ENCODE measurements at regions not wholly inside any gene's neighbourhood (a gene's known extent, or its start where the extent isn't known, plus 50 kb on each side); places are given as distances from the start of the nearest gene placed in this dataset.

- Histone ChIP-seq H3K79me2 (ENCODE audit: low read length) (no peaks in the 10 kb centered on the region), H3K27me3 (ENCODE audit: low read depth, low read length) (no peaks in the 10 kb centered on the region), H3K4me3 (ENCODE audit: low read length) (no peak overlapping the region), H3K4me1 (ENCODE audit: low read length) (peaks cover 25% of the 10 kb centered on the region), H3K36me3 (replicated peaks; ENCODE audit: low read depth, low read length) (no peaks in the 10 kb centered on the region), H3K27ac (ENCODE audit: low read length) (no peak overlapping the region), H3K9me3 (ENCODE audit: insufficient read depth, low read length) (no peaks in the 10 kb centered on the region), H4K20me1 (ENCODE audit: insufficient read depth, low read length) (no peaks in the 10 kb centered on the region), H3K4me2 (ENCODE audit: low read length) (peak overlapping the region; percentile 44), H2AFZ (ENCODE audit: low read depth, low read length) (no peak overlapping the region), H3K9ac (ENCODE audit: low read length) (no peak overlapping the region)
- TF ChIP-seq CTCF (IDR thresholded peaks at IDR 0.05; ENCODE audit: low read depth, low read length) (no peak), EZH2phosphoT487 (IDR thresholded peaks at IDR 0.05; ENCODE audit: low read depth) (no peak)
These were observed 176.5 kb downstream of the ABCA8 start for GRCh38 chr17:68778726-68779125.

- Histone ChIP-seq H3K79me2 (ENCODE audit: low read length) (no peaks in the 10 kb centered on the region), H3K9ac (ENCODE audit: low read length) (0 out of 2 replicates have a peak overlapping the region, but pooled peaks have one; percentile 2), H3K27ac (ENCODE audit: low read length) (no peak overlapping the region), H2AFZ (ENCODE audit: low read depth, low read length) (peak overlapping the region; percentile 55), H3K4me1 (ENCODE audit: low read length) (peaks cover 27% of the 10 kb centered on the region), H3K36me3 (replicated peaks; ENCODE audit: low read depth, low read length) (no peaks in the 10 kb centered on the region), H3K4me2 (ENCODE audit: low read length) (peak overlapping the region; percentile 44), H4K20me1 (ENCODE audit: insufficient read depth, low read length) (no peaks in the 10 kb centered on the region), H3K4me3 (ENCODE audit: low read length) (peak overlapping the region; percentile 31), H3K9me3 (ENCODE audit: insufficient read depth, low read length) (no peaks in the 10 kb centered on the region), H3K27me3 (ENCODE audit: low read depth, low read length) (no peaks in the 10 kb centered on the region)
- TF ChIP-seq EZH2phosphoT487 (IDR thresholded peaks at IDR 0.05; ENCODE audit: low read depth) (no peak), CTCF (IDR thresholded peaks at IDR 0.05; ENCODE audit: low read depth, low read length) (no peak)
These were observed 176.9 kb upstream of the FAM20A start for GRCh38 chr17:68777856-68778694.

- Histone ChIP-seq H3K36me3 (replicated peaks; ENCODE audit: low read depth, low read length) (no peaks in the 10 kb centered on the region), H3K27ac (ENCODE audit: low read length) (no peak overlapping the region), H4K20me1 (ENCODE audit: insufficient read depth, low read length) (no peaks in the 10 kb centered on the region), H3K4me3 (ENCODE audit: low read length) (peak overlapping the region; percentile 31), H3K9me3 (ENCODE audit: insufficient read depth, low read length) (no peaks in the 10 kb centered on the region), H3K4me2 (ENCODE audit: low read length) (peak overlapping the region; percentile 44), H2AFZ (ENCODE audit: low read depth, low read length) (peak overlapping the region; percentile 63), H3K9ac (ENCODE audit: low read length) (peak overlapping the region; percentile 2; the same call in 1 of the 2 replicates), H3K4me1 (ENCODE audit: low read length) (peaks cover 31% of the 10 kb centered on the region), H3K79me2 (ENCODE audit: low read length) (no peaks in the 10 kb centered on the region), H3K27me3 (ENCODE audit: low read depth, low read length) (no peaks in the 10 kb centered on the region)
- TF ChIP-seq EZH2phosphoT487 (IDR thresholded peaks at IDR 0.05; ENCODE audit: low read depth): no peak
- TF ChIP-seq CTCF (IDR thresholded peaks at IDR 0.05; ENCODE audit: low read depth, low read length): peak; percentile 83
These were observed 176.2 kb upstream of the FAM20A start for GRCh38 chr17:68777243-68777855.

GRCh38 chr17:68776451-68776850, 175.3 kb upstream of the FAM20A start:
- no peak overlapping the region for H3K27ac ChIP-seq (ENCODE audit: low read length)
- H4K20me1 ChIP-seq (ENCODE audit: insufficient read depth, low read length): no peaks in the 10 kb centered on the region
- peaks cover 35% of the 10 kb centered on the region for H3K4me1 ChIP-seq (ENCODE audit: low read length)
- no peak overlapping the region for H3K4me2 ChIP-seq (ENCODE audit: low read length)
- no peaks in the 10 kb centered on the region for H3K27me3 ChIP-seq (ENCODE audit: low read depth, low read length)
- H3K4me3 ChIP-seq (ENCODE audit: low read length): no peak overlapping the region
- TF ChIP-seq EZH2phosphoT487 (IDR thresholded peaks at IDR 0.05; ENCODE audit: low read depth) (no peak), CTCF (IDR thresholded peaks at IDR 0.05; ENCODE audit: low read depth, low read length) (no peak)
- no peaks in the 10 kb centered on the region for H3K79me2 ChIP-seq (ENCODE audit: low read length)
- H3K36me3 ChIP-seq (replicated peaks; ENCODE audit: low read depth, low read length): no peaks in the 10 kb centered on the region
- H2AFZ ChIP-seq (ENCODE audit: low read depth, low read length): no peak overlapping the region
- H3K9ac ChIP-seq (ENCODE audit: low read length): no peak overlapping the region
- H3K9me3 ChIP-seq (ENCODE audit: insufficient read depth, low read length): no peaks in the 10 kb centered on the region

Data from OCI-LY3 (cell line).